HG03354 (cell line): ENCODE measurements at regions not wholly inside any gene's neighbourhood (a gene's known extent, or its start where the extent isn't known, plus 50 kb on each side); places are given as distances from the start of the nearest gene placed in this dataset.

Source experiments
- ATAC-seq: cut with Tn5 transposase; IDR thresholded peaks from one replicate; pipeline ENCODE4 v1.9.1; 2021; ENCODE audit warnings: mild to moderate bottlenecking; ENCODE audit not compliant: unreplicated experiment, poor library complexity, severe bottlenecking

GRCh38 chr1:232279909-232280400 is 350.0 kb downstream of the SIPA1L2 start:
- ATAC-seq = no peak

- ATAC-seq = no peak
Measured at GRCh38 chr1:232278925-232279324, 351.0 kb downstream of the SIPA1L2 start.

GRCh38 chr1:232276651-232277050 is 353.3 kb downstream of the SIPA1L2 start:
- no peak for ATAC-seq

DNA sequence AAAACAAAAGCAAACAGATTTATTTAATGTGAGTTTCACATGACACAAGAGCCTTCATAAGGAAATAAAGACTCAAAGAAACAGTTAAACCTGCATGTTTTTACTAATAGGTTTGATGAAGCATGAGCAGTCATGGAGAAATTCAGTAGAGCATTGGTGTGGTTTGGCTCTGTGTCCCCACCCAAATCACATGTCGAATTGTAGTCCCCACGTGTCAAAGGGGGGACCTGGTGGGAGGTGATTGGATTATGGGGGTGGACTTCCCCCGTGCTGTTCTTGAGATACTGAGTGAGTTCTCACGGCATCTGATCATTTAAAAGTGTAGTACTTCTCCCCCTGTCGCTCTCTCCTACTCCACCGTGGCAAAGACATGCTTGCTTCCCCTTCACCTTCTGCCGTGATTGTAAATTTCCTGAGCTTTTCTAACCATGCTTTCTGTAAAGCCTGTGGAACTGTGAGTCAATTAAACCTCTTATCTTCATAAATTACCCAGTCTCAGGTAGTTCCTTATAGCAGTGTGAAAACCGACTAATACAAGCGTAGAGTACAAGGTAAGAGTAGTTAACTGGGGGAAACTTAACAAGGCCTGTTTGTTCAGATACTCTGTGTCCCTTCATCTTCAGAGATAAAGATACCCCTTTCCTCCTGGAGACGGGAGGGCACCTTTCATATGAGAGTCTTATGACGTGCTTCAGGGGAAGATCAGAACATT is 354.8 kb downstream of the SIPA1L2 start:
- ATAC-seq = no peak

- ATAC-seq = no peak
Measured at GRCh38 chr1:232274236-232274855, 355.6 kb downstream of the SIPA1L2 start.

DNA sequence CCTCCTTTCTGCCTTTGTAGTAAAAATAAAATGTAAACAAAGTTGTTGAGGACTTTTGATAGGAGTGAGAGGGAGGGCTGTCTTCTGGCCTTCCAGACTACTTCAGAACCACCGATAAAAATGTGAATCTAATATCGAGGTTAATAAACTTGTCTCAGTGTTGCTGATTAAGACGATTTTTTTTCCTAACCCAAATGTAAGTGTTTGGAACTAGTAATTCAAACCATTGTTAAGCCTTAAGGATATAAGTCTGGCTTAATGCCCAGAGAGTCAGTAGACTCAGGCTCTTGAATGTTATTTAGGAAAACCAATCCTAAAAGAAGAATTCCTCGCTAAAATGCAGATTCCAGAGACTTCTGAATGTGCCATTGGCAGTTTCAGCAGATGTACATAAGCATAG is 356.9 kb downstream of the SIPA1L2 start:
- no peak for ATAC-seq

GRCh38 chr1:232271991-232272589 is 357.8 kb downstream of the SIPA1L2 start:
- ATAC-seq = no peak

DNA sequence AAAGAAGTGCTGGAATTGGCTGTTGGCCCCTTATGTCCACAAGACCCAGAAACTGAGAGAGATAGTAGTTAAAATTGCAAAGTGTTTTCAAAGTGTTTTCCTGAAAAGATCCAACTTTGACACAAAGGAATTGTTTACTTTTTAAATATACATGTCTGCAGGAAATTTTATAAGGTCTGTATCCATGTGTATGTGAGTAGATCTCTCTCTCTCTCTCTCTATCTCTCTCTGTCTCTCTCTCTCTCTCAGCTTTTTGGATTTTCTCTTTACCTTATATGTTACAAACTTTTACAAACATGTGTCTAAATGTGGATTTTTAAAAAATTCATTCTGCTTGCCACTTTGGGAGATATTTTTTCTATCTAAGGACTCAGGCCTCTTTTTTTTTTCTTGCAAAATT is 358.6 kb downstream of the SIPA1L2 start:
- ATAC-seq = no peak

GRCh38 chr1:232269988-232270387 is 359.9 kb downstream of the SIPA1L2 start:
- ATAC-seq = no peak

DNA sequence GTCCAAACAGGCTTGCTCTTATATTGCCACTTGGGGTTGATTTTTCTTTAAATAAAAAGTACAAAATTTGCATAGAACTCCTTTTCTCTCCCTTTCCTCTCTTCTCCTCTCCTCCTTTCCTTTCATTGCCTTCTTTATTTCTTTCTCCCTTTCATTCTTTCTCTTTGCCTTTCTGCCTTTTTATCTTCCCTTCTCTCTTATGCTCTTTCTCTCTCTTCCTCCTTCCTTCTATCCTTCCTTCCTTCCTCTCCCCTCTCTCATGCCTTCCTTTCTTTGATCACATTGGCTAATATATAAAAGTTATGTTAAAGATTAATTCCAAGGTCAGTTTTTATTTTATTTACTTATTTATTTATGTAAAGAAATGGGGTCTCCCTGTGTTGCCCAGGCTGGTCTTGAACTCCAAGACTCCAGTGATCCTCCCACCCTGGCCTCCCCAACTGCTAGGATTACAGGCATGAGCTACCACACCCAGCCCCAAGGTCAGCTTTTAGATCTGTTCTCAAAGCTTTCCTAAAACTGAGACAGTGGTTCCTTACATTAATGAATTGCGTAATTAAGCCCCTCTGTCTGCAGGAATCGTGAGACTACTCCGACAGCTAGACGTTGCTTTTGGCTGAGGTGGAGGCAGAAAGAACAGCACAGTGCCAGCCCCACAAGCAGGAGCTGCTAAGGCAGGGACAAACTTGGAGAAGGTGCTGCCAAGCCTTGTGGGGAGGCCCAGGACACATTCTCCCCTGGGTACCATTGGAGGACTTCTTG is 361.9 kb downstream of the SIPA1L2 start:
- no peak for ATAC-seq

DNA sequence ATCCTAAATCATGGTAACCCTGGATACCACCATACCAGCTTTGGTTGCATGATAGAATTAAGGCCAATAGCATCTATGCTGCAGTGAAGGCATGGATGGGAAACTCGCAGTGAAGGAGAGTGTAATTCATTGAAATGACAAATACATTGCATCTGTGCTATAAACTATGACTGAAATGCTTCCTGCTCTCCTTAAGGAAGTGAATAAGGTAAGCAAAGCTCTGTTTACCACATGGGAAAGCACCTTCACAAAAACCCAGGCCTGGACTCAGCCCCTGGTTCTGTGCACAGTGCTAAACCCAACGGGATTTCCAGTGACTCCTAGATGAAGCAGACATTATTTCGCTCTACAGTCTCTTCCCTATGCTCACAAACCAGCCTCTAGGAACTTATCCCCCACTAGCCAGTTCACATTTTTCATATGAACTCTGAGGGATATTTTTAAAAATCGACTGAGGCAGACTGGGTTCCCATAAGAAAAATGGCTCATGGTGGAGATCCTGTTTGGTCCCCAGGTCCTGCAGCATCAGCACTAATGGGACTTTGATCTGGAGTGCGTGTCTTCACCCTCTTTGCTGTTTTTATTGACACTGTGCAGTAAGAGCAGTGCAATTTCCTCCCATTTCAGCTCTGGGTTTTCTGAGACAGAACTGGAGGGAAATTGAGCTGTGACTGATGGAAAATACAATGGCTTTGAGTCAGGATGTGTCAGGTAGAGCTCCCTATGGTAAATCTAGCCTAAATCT is 362.7 kb downstream of the SIPA1L2 start:
- ATAC-seq = no peak

- ATAC-seq = no peak
Measured at GRCh38 chr1:232263452-232263851, 366.5 kb downstream of the SIPA1L2 start.

GRCh38 chr1:232262991-232263390 is 366.9 kb downstream of the SIPA1L2 start:
- ATAC-seq = no peak

DNA sequence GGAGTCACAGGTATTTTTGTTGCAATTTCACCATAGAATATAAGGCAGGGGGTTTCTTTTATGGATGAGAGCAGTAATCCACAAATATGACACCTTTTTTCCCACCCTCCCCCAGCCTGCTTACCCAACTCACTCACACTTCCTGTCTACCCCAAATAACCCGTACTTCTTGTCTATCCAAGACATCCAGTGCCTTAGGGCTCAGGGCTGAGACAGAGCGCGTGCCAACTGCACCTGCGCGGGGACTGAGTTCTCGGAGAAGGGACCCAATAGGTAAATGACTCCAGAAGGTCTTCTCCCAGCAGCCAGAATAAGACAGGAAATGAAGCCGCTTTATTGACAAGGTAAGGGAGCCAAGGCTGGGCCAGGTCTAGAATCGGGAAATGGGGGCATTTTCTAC is 369.1 kb downstream of the SIPA1L2 start:
- no peak for ATAC-seq

- ATAC-seq = no peak
Measured at GRCh38 chr1:232260045-232260444, 369.9 kb downstream of the SIPA1L2 start.

- no peak for ATAC-seq
Measured at GRCh38 chr1:232259333-232259732, 370.6 kb downstream of the SIPA1L2 start.

- ATAC-seq = no peak
Measured at GRCh38 chr1:232252546-232253118, 377.3 kb downstream of the SIPA1L2 start.

DNA sequence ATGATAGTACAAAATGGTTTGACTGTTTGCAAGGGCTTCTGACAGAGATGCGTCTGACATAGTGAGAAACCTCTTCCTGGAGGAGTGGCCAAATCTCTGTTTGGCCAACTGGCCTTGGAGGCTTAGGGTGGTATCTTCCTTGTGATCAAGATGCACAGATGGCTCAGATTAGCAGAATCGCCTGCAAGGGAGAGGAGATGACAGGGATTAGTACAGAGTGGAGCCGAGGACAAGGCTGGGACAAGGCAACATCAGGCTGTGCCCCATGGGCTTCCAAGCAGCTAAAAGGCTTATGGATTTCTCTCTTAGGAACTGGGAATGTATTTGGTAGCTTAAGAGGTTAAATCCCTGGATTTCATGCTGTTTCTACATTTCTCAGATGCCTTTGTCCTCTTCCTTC is 379.1 kb downstream of the SIPA1L2 start:
- no peak for ATAC-seq
